GM21737 (cell line): ENCODE measurements at regions not wholly inside any gene's neighbourhood (a gene's known extent, or its start where the extent isn't known, plus 50 kb on each side); places are given as distances from the start of the nearest gene placed in this dataset.

Source experiments
- ATAC-seq: cut with Tn5 transposase; IDR thresholded peaks from one replicate; pipeline ENCODE4 v1.9.1; 2021; ENCODE audit warnings: mild to moderate bottlenecking, moderate library complexity; ENCODE audit not compliant: unreplicated experiment

DNA sequence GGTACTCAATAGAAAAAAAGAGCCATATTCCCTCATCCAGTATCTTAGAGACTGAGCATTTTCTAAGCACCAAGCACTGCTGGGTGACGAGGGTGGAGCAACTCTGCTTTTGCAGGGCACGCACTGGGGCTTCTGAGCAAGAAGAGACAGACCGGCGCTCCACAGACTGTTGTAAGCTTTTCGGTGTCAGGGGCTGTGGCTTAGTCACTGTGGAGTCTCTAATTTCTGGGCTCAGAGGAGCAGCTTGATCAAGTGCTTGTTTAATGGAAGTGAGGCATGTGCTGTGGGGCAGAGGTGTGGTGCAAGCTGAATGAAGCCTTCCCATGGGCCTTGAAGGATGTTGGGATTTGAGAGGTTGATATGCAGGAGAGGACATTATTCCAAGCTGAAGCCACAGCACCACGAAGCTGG lies 227.1 kb downstream of the MYCN start:
- ATAC-seq = no peak

DNA sequence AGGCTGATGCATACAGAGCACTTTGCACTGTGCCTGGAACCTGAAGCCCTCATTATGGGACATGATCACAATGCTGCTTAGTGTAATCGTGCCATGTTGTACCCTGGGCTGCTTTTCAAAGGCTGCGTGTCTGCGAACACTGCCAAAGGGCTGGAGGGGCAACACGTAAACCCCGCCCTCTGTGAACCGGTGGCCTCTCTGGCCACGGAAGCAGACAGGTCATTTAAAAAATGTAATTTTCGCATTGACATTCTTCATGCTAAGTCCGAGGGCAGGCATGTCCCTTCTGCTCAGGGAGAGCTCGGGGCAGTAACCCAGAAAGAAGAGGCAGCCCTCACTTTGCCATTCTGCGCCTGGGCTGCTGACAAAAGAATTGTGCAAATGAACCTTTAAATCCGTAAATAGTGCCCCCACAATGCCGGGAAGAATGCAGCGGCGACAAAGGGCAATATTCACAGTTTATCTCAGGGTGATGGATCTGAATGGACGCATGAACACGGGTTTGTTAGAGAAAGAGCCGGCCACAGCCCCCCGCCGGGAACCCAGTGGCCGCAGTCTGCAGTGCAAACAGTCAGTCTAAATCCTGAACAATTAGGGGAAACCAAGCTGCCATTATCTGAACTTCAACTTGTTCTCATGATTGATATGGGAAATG lies 226.1 kb downstream of the MYCN start:
- no peak for ATAC-seq

DNA sequence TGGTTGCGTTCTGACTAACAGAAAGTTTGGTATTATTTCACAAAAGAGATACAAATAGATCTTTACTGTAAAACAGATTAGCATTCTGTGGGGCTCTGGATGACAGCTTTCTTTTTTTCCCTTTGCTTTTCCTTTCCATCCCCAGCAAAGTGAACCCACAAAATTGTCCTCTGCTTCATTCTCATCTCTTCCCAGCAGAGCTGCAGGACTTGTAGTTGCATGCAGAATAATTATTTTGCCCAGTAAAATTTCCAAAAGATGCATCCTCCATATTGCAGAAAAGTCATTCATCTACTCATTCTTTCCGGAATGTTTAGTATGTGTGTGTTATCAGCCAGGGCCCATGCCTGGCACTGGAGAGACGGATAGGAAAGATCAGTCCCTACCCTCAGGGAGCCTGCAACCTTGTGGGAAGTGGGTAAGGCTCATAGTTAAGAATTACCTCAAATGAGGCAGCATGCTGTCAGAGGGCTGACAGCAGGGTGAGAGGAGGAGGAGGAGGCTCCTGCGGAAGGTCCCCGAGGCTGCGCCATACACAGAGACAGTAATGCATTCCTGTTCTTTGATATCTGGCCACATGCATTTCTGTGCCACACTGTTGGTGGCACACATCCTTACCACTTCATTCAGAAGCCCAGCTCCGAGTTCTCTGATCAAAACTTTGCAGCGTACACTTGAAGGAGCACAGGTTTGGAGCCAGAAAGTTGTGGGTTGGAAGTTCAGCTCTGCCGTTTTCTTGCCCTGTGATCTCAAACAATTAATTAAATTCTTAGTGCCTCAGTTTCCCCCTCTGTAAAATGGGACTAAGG lies 225.4 kb downstream of the MYCN start:
- ATAC-seq = no peak

DNA sequence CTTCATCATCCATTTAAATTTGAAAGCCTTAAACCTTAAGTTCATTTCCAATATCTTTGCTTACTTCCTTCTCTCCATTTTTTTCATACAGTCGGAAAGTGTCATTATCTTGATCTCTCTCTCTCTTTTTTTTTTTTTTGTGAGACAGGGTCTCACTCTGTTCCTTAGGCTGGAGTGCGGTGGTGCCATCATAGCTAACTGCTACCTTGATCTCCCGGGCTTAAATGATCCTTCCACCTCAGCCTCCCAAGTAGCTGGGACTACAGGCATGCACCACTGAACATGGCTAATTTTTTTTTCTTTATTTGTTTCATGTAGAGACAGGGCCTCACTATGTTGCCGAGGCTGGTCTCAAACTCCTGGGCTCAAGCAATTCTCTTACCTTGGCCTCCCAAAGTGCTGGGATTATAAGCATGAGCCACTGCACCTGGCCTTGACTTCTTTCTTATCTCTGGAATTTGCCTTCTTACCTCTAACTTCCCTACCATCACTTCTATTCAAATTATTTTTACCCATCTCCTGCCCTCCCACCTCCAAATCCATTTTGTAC lies 222.2 kb downstream of the MYCN start:
- no peak for ATAC-seq

DNA sequence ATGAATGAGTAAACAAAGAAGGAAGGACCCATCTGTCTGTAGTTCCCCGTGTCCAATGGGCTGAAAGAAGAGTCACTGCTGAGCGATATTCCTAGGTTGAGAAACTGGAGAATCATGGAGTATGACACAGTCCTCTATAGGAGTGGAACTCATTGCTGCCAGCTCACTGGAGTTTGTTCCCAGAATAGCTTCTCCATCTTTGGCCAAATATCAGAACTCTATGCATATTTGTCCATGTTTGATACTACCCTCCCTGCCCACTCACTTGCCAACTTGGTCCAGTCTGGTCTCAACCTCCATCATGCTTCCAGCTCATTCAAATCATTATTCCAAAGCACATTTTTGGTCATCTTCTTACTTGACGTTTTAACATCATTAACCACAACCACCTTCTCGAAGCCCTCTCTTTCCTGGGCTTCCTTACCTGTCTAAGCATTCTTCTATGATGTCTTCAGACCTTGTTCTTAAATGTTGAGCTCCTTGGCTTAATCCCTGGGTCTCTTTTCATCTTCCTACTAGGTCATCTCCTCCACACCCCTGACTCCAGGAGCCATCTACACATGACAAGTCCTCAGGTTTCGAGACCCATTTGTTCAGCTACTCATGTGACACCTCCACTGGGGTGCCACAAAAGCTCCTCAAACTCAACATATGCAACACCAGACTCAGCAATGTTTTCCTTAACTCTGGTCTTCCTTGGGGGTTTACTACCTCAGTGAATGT lies 221.6 kb downstream of the MYCN start:
- ATAC-seq = no peak

DNA sequence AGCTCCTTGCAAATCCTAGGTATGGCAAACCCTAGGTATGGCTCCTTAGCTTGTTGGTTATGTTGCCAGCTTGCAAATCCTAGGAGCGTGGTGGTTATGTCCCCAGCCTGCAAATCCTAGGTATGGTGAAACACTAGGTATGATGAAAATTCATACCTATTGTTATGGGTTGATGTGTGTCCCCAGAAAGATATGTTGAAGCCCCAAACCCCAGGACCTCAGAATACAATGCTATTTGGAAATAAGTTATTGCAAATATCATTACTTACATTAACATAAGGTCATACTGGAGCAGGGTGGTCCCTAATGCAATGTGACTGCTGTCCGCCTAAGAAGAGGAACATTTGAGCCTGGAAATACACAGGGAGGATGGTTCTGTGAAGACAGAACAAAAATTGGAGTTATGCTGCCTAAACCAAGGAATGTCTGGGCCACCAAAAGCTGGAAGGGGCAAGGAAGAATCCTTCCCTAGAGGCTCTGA lies 220.8 kb downstream of the MYCN start:
- ATAC-seq = no peak

DNA sequence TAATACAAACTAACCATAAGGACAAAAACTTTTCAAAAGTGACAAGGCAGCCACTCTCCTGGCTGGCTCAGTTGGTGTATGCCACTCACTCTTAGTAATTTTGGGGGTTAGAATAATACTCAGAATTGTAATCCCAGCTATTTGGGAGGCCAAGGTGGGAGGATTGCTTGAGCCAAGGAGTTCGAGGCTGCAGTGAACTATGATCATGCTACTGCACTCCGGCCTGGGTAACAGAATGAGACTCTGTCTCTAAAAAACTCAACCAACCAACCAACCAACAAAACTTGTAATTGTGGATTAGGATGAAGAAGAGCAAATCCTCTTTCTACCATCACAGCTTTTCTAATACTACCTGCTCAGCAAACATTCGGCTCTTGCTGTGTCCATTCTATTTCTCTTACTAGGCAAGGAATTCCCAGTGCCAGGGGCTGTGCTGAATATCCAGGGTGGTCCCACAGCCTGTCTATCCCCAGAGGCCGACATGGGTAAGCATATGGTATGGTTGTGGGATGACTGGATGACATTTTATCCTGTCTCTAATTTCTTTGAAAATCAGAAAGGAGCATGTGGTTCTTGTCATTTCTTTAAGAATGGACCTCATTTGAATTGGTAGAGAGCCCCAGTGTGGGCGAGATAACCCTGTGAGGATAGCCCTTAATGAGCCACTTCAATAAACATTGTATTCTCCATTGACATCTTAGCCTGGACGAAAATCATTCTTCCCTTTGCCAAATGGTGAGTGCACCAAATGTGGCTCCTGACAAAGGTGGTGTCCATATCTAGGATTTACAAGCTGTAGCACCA lies 220.1 kb downstream of the MYCN start:
- ATAC-seq = no peak

DNA sequence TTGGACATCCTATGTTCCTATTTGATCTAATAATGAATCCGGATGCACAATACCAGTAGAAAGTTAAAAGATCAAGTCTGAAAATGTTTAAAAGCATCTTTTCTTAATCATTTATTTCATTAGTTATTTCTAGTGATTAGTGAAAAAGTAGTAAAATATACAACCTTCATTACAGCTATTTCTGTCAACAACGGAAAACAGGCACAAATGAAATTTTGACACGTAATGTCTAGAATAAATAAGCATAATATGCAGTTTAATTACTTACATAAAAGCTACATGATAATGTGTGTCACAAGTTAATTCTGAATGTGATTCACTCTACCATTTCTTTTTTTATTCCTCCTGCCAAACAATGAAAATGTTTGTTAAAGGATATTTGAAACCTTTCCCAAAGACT lies 216.1 kb downstream of the MYCN start:
- ATAC-seq = no peak

DNA sequence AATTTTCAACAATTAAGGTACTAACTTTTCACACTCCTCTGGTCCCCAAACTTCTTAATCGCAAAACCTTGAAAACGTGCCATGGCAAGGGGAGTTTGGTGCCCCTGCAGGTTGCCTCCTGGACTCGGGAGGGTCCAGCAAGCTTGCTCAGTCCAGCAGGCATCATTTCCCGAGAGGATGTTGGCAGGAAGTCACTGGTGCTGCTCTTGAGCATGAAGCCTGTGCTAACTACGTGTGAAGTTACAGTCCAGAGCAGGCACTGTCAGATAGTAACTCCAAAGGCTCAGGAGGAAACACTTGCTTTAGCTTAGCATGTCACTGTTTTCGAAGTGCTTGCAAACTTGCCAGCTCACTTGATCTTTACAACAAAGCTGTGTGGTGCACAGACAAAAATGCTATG lies 215.4 kb downstream of the MYCN start:
- no peak for ATAC-seq

DNA sequence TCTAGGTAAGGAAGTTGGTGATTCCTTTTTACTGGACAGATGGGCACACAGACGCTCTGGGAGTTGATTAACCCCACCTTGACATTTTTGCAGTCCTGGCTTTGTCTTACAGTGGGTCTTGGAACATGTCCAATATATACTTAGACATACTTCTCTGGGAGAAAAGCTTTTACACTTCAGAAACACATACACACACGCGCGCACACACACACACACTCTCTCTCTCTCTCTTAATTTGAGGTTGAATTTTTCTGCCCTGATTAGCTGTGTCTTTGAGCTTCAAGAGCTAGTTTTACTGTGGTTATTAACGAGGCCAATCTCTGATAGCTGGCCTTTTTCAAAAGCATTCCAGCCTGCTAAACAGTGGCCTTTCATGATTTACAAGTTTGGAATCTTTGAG lies 215.0 kb downstream of the MYCN start:
- no peak for ATAC-seq

DNA sequence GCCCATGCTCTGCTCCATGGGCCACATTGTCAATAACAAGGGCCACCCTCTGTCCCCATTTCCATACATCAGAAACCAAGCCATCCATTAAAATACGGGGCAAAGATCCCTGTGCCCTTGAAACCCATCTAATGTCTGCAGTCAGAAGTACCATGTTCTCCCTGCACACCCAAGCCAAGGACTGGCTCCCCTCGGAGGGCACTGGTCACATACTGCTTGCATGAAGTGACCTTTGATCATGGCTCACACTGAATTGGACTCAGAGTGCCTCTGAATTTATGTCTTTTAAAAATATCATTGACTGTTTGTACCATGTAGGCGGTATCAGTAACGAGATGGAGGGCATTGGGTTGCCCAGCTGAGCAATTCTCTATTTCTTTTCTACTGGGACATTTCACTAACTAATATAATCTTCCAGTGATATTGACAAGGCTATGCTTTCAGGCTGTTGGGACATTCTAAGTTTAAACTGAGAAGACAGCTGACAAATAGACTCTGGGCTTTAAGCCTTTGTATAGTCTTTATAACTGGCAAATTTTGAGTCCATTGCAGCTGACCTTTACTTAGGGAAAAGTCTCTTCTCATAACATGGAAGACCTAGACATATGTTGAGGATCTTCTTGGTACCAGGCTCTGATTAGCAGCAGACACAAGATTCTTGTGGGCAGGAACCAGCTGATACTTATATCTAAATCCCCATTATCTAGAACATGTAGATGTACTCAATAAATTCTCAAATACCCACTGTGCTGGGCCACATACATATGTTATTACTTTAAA lies 214.3 kb downstream of the MYCN start:
- ATAC-seq = no peak

DNA sequence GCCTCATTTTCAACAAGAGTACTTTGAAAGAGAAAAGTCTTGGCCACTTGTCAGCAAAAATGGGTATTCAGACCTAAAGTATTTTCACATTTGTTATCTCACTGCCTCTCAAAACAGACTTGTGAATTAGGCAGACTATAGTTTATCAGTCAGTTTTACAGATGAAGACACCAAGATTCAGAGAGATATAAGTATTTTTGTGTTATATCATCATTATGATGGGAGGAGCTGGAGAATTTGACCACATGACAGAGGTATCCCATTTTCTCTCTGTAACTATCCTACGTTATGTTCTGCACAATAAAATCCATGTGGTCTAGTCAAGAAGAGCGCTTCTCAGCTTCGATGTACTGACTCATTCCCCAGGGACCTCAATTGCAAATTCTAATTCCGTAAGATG lies 213.7 kb downstream of the MYCN start:
- no peak for ATAC-seq

DNA sequence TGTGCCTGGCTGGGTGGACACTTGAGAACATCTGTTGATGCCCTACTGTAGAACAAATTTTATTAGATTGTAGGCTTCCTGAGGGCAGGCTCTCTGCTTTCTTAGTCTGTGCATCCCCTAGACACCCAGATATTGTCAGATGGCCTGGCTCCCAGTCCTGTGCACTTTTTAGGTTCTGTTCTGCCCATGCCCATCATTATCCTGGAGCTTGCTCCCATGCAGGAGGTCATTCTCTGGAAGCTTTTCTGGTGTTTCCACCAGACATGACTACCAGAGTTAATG lies 213.3 kb downstream of the MYCN start:
- no peak for ATAC-seq

DNA sequence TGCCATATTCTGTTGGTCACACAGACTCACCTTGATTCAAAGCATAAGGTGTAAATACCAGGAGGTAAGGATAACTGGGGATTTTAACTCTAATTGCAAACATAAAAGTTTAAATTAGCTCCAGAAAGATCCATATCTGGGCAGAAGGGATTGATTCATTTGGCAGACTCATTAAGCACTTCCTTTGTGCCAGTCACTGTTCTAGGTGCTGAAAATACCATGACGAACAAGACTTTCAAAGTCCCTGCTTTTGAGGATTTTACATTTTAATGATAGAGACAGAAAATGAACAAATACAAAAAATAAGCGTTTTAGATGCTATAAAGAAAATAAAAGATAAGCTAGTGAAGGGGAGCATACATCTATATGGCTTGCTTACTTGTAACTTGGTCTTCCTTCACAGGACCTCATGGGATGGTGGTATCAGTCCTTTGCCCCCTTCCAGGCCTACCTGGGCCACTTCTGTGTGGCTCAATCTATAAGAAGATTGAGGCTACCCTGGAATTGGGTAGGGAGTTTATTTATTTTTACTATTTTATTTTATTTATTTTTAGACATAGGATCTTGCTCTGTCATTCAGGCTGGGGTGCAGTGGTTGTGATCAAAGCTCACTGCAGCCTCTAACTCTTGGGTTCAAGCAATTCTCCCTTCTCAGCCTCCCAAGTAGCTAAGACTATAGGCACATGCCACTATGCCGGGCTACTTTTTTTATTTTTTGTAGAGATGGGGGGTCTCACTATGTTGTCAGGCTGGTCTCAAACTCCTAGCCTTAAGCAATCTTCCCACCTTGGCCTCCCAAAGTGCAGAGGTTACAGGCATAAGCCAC lies 212.8 kb downstream of the MYCN start:
- ATAC-seq = no peak

DNA sequence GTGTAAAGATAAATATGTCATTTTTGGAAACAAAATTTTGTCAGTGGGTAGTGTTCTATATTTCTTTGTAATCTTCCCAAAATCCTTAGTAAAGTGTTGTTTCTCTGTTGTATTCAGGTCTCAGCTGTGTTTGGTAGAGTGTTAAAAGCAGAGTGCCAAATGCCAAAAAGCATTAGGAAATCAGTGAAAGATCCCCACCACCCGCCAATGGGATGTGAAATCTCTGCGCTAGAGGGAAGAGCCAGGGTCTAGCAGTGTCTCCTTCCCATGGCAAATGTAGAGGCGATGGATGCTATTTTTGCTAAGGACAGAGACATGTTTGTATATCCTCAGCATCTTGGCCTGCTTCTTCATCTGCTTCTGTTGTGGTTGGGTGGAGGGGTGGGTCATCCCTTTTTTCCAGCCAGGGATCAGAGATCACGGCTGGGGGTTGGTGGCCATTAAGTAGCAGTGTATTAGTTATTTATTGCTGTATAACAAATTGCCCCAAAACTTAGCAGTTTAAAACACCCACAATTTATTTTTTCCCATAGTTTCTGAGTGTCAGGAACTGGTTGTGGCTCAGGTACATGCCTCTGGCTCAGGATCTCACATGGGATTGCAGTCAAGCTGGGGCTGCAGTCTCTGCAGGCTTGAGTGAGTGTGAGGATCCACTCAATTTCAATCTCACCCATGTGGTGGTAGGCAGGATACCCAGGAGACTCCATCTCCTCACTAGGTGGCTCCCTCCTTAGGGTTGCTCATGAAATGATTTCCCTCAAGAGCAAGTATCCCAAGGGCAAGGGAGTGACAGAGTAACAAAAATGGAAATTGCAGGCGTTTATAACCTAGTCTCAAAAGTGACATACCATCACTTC lies 211.9 kb downstream of the MYCN start:
- ATAC-seq = no peak

DNA sequence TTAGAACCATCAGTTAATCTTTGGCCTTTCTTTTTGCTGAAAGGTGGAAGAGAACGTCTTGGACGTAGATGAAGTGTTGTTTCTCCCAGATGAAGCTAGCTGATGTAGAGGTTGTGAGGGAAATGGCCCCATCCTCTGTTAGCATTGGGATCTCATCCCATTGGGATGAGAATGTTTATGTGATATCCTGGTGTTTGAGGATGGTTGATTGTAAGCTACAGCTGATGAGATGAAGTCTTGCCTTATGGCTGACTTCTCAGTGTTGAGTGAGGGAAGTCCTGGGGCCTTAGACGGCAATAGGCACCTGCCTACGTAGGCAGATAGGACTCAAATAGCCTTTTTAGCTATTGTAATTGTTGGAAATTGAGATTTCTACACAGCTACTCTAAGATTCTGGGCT lies 211.3 kb downstream of the MYCN start:
- ATAC-seq = no peak

DNA sequence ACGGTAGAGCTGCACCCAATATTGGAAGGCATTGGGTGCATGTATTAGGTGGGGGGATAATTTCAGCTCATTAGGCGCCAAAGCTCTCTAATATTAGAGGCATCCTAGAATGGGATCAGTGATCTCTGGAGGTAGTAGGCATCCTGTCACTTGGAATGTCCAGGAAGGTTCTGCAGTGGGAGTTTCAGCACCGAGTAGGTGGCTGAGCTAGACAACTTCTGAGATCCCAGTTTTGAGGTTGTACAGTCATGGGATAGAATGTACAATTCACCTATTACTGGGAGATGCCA lies 210.9 kb downstream of the MYCN start:
- no peak for ATAC-seq

DNA sequence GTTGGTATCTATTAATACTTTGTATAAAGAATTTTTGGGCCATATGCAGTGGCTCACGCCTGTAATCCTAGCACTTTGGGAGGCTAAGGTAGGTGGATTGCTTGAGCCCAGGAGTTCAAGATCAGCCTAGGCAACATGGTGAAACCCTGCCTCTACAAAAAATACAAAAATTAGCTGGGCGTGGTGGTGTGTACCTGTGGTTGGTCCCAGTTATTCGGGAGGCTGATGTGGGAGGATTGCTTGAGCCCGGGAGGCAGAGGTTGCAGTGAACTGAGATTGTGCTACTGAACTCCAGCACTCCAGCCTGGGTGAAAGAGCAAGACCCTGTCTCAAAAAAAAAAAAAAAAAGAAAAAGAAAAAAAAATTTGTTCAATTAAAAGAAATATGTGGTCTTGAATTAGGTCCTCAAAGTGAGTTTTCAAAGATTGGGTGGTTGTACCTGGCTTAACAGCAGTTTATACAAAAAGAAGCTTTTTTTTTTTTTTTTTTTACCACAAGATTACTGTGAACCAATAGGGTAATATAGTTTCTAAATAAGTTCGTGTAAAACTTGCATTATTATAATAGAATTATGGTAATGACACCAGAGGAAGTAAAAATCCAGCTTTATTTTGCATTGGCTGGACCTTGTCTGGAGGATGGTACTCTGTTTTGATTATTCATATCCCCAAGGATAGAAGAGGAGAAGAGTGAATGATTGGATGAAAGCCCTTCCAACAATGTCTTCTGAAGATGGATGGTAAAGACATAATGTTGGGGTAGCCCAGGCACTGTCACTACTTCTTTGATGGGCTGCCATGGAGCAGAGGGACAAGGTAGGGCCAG lies 210.3 kb downstream of the MYCN start:
- ATAC-seq = no peak
